Smooth muscle cell (in vitro differentiated cells): ENCODE measurements at regions not wholly inside any gene's neighbourhood (a gene's known extent, or its start where the extent isn't known, plus 50 kb on each side); places are given as distances from the start of the nearest gene placed in this dataset.
A peak's percentile ranks its signal among the peaks of the same experiment; 100 is the strongest.

Experiments
- DNase-seq: peaks from one replicate; lab custom pipeline; 2025; ENCODE audit not compliant: unreplicated experiment; lab: John Stamatoyannopoulos, UW
- H2AFZ ChIP-seq: fragments of 200-600 bp; sonication (generic); 2 replicates; pipeline ENCODE4 v1.6.0; 2016; ENCODE audit warnings: antibody characterized with exemption, low read depth, mild to moderate bottlenecking
- H3F3A ChIP-seq: fragments of 200-600 bp; sonication (generic); 2 replicates; pipeline ENCODE4 v1.6.0; 2017; ENCODE audit warnings: antibody characterized with exemption, low read depth
- H3K27ac ChIP-seq: fragments of 200-600 bp; sonication (generic); 2 replicates; pipeline ENCODE4 v1.5.1; 2016; ENCODE audit warnings: low read depth, mild to moderate bottlenecking
- H3K27me3 ChIP-seq: fragments of 200-600 bp; sonication (generic); 2 replicates; pipeline ENCODE4 v1.6.1; 2016; ENCODE audit warnings: low read depth, mild to moderate bottlenecking
- H3K36me3 ChIP-seq: fragments of 200-600 bp; sonication (generic); 2 replicates; pipeline ENCODE4 v1.5.1; 2016; ENCODE audit warnings: low read depth
- H3K4me1 ChIP-seq: fragments of 200-600 bp; sonication (generic); 2 replicates; pipeline ENCODE4 v1.5.1; 2016; ENCODE audit warnings: low read depth
- H3K4me2 ChIP-seq: fragments of 200-600 bp; sonication (generic); 2 replicates; pipeline ENCODE4 v1.6.0; 2016; ENCODE audit warnings: mild to moderate bottlenecking
- H3K4me3 ChIP-seq: fragments of 200-600 bp; sonication (generic); 2 replicates; pipeline ENCODE4 v1.5.1; 2016; ENCODE audit warnings: mild to moderate bottlenecking
- H3K79me2 ChIP-seq: fragments of 200-600 bp; sonication (generic); 2 replicates; pipeline ENCODE4 v1.6.0; 2016; ENCODE audit warnings: low read depth, mild to moderate bottlenecking
- H3K9ac ChIP-seq: fragments of 200-600 bp; sonication (generic); 2 replicates; pipeline ENCODE4 v1.6.0; 2016; ENCODE audit warnings: low read depth
- H3K9me3 ChIP-seq: fragments of 200-600 bp; sonication (generic); replicated peaks from 2 replicates; pipeline ENCODE4 v1.5.1; 2016; ENCODE audit warnings: low read depth
- H4K20me1 ChIP-seq: fragments of 200-600 bp; sonication (generic); 2 replicates; pipeline ENCODE4 v1.6.0; 2016; ENCODE audit warnings: low read depth
- CTCF ChIP-seq: fragments of 200-600 bp; sonication (generic); IDR thresholded peaks from 2 replicates; pipeline ENCODE4 v1.5.1; 2017; ENCODE audit warnings: borderline replicate concordance, mild to moderate bottlenecking, antibody characterized with exemption; ENCODE audit not compliant: insufficient read depth, poor library complexity, severe bottlenecking
- WGBS: methylation state at CpG from one replicate; pipeline ENCODE4 v1.1.7; 2016; ENCODE audit warnings: low lambda C conversion rate; 5-methylcytosine and 5-hydroxymethylcytosine counted together

GRCh38 chr4:149140841-149141240 lies 674.8 kb downstream of the IQCM start:
- TF ChIP-seq CTCF, result no peak
- H3K4me2 ChIP-seq, result no peak overlapping the region
- no peak overlapping the region for H2AFZ ChIP-seq
- H3K79me2 ChIP-seq, result no peaks in the 10 kb centered on the region
- peak overlapping the region; percentile 7 for H3K27ac ChIP-seq
- no peaks in the 10 kb centered on the region for H3K36me3 ChIP-seq
- H3K9ac ChIP-seq, result no peak overlapping the region
- H3K9me3 ChIP-seq, result no peaks in the 10 kb centered on the region
- H3K27me3 ChIP-seq, result no peaks in the 10 kb centered on the region
- peaks cover 3% of the 10 kb centered on the region for H3F3A ChIP-seq
- WGBS, result 82% methylated on average over 2 of the region's 2 CpGs
- peaks cover 5% of the 10 kb centered on the region for H3K4me1 ChIP-seq
- no peak overlapping the region for H3K4me3 ChIP-seq
- no peaks in the 10 kb centered on the region for H4K20me1 ChIP-seq
- no peak for DNase-seq

- H3K79me2 ChIP-seq, result no peaks in the 10 kb centered on the region
- no peak overlapping the region for H3K4me2 ChIP-seq
- TF ChIP-seq CTCF, result no peak
- no peak overlapping the region for H3K27ac ChIP-seq
- no peak overlapping the region for H3K4me3 ChIP-seq
- no peak for DNase-seq
- no peak overlapping the region for H2AFZ ChIP-seq
- H3K9ac ChIP-seq, result no peak overlapping the region
- peaks cover 5% of the 10 kb centered on the region for H3K4me1 ChIP-seq
- H3F3A ChIP-seq, result peaks cover 3% of the 10 kb centered on the region
- no peaks in the 10 kb centered on the region for H3K27me3 ChIP-seq
- H4K20me1 ChIP-seq, result no peaks in the 10 kb centered on the region
- WGBS, result 85% methylated on average over 3 of the region's 3 CpGs
- H3K36me3 ChIP-seq, result no peaks in the 10 kb centered on the region
- H3K9me3 ChIP-seq, result no peaks in the 10 kb centered on the region
Observed at GRCh38 chr4:149136951-149137620, 678.6 kb downstream of the IQCM start.

- Histone ChIP-seq H3K27me3 (no peaks in the 10 kb centered on the region), H4K20me1 (no peaks in the 10 kb centered on the region), H3K27ac (no peak overlapping the region), H3K4me1 (no peaks in the 10 kb centered on the region), H3K9me3 (no peaks in the 10 kb centered on the region), H3K9ac (no peak overlapping the region), H3K79me2 (no peaks in the 10 kb centered on the region), H3K4me2 (no peak overlapping the region), H3F3A (no peaks in the 10 kb centered on the region), H2AFZ (no peak overlapping the region), H3K4me3 (no peak overlapping the region), H3K36me3 (no peaks in the 10 kb centered on the region)
- TF ChIP-seq CTCF, result no peak
- no peak for DNase-seq
- 71% methylated on average over 4 of the region's 4 CpGs for WGBS
Observed at GRCh38 chr4:149135062-149135461, 680.6 kb downstream of the IQCM start.

- Histone ChIP-seq H3K4me2 (no peak overlapping the region), H3K4me1 (peaks cover 15% of the 10 kb centered on the region), H3F3A (no peaks in the 10 kb centered on the region), H3K36me3 (no peaks in the 10 kb centered on the region), H2AFZ (no peak overlapping the region), H3K9ac (no peak overlapping the region), H3K27me3 (no peaks in the 10 kb centered on the region), H3K27ac (no peak overlapping the region), H3K9me3 (no peaks in the 10 kb centered on the region), H3K79me2 (no peaks in the 10 kb centered on the region), H3K4me3 (no peak overlapping the region), H4K20me1 (no peaks in the 10 kb centered on the region)
- TF ChIP-seq CTCF, result no peak
- 93% methylated on average over 5 of the region's 5 CpGs for WGBS
- DNase-seq, result no peak
Observed at GRCh38 chr4:149121023-149121404, 678.8 kb upstream of the NR3C2 start.
